GM23338 (cell line): ENCODE measurements at regions not wholly inside any gene's neighbourhood (a gene's known extent, or its start where the extent isn't known, plus 50 kb on each side); places are given as distances from the start of the nearest gene placed in this dataset.

Experiments
- CREB1 ChIP-seq: fragments of 250-450 bp; sonication (Bioruptor Pico); IDR thresholded peaks from 2 replicates; pipeline ENCODE4 v1.5.0; 2020; ENCODE audit warnings: low read depth, mild to moderate bottlenecking, moderate library complexity
- CTCF ChIP-seq, 2 experiments: fragments of 200-600 bp in 1 of 2; sonication (generic) in 1 of 2; conservative IDR thresholded peaks; 2 replicates each; pipeline versions ENCODE4 v1.5.1 to v1.6.1; 2016 to 2017; ENCODE audit warnings: antibody characterized with exemption in 2 of 2, low read depth in 2 of 2, mild to moderate bottlenecking in 2 of 2, moderate library complexity in 1 of 2
- ETS1 ChIP-seq: IDR thresholded peaks from 2 replicates; pipeline ENCODE4 v1.6.1; 2016; ENCODE audit warnings: antibody characterized with exemption
- EZH2 ChIP-seq: fragments of 200-600 bp; sonication (generic); IDR thresholded peaks from one replicate; pipeline ENCODE4 v1.8.0; 2017; ENCODE audit warnings: antibody characterized with exemption, mild to moderate bottlenecking, low read depth; ENCODE audit not compliant: unreplicated experiment
- EZH2phosphoT487 ChIP-seq: fragments of 200-600 bp; sonication (generic); IDR thresholded peaks from one replicate; pipeline ENCODE4 v1.8.1; 2018; ENCODE audit warnings: antibody characterized with exemption; ENCODE audit not compliant: unreplicated experiment
- POLR2AphosphoS5 ChIP-seq: IDR thresholded peaks from 2 replicates; pipeline ENCODE4 v1.6.1; 2016; ENCODE audit warnings: antibody characterized with exemption, low read depth
- REST ChIP-seq: IDR thresholded peaks from one replicate; pipeline ENCODE4 v1.6.1; 2018; ENCODE audit warnings: antibody characterized with exemption; ENCODE audit not compliant: unreplicated experiment
- ZNF114 ChIP-seq: fragments of 250-450 bp; sonication (Bioruptor Pico); IDR thresholded peaks from 2 replicates; pipeline ENCODE4 v1.5.0; 2020; ENCODE audit warnings: mild to moderate bottlenecking, moderate library complexity
- ZNF331 ChIP-seq: fragments of 250-450 bp; sonication (Bioruptor Pico); IDR thresholded peaks from 2 replicates; pipeline ENCODE4 v1.5.0; 2020; ENCODE audit warnings: low read depth, mild to moderate bottlenecking, moderate library complexity
- ZNF462 ChIP-seq: fragments of 250-450 bp; sonication (Bioruptor Pico); IDR thresholded peaks from 2 replicates; pipeline ENCODE4 v1.5.0; 2020; ENCODE audit warnings: mild to moderate bottlenecking, moderate library complexity

GRCh38 chr18:42536442-42536841 is 579.0 kb downstream of the RIT2 start:
- TF ChIP-seq CTCF (conservative IDR thresholded peaks at IDR 0.05; ENCODE audit: low read depth in 2 of 2) (no peak), ZNF114 (CRISPR knock-in tag) (no peak), REST (no peak), EZH2phosphoT487 (no peak), POLR2AphosphoS5 (no peak), CREB1 (CRISPR knock-in tag) (no peak), ETS1 (no peak), EZH2 (no peak), ZNF462 (no peak), ZNF331 (CRISPR knock-in tag) (no peak)
